Stomach (tissue), 4 donors: ENCODE measurements at regions not wholly inside any gene's neighbourhood (a gene's known extent, or its start where the extent isn't known, plus 50 kb on each side); places are given as distances from the start of the nearest gene placed in this dataset.

Source experiments
- CTCF ChIP-seq, 7 experiments: fragments of 450-650 bp in 4 of 7; fragments of 200-600 bp in 3 of 7; sonication (generic) in 3 of 7; IDR thresholded peaks; one replicate each; pipeline ENCODE4 v1.5.1; 2016 to 2019; ENCODE audit warnings: antibody characterized with exemption in 7 of 7, control low read depth in 2 of 7, mild to moderate bottlenecking in 1 of 7
- EP300 ChIP-seq: sonication (generic); formaldehyde crosslinking; IDR thresholded peaks from one replicate; pipeline ENCODE4 v1.6.1; 2017; ENCODE audit warnings: antibody characterized with exemption
- POLR2A ChIP-seq, 4 donors: fragments of 450-650 bp; IDR thresholded peaks; one replicate each; pipeline ENCODE4 v1.6.1; 2016; ENCODE audit warnings: antibody characterized with exemption in 4 of 4, control low read depth in 2 of 4, mild to moderate bottlenecking in 1 of 4, moderate library complexity in 1 of 4
- POLR2AphosphoS5 ChIP-seq, 3 donors: sonication (generic); formaldehyde crosslinking; IDR thresholded peaks; one replicate each; pipeline ENCODE4 v1.6.1; 2016; ENCODE audit warnings: antibody characterized with exemption in 3 of 3

GRCh38 chr15:31438601-31439265, 112.1 kb downstream of the KLF13 start:
- TF ChIP-seq CTCF (IDR thresholded peaks at IDR 0.05): no peak
- TF ChIP-seq POLR2A (IDR thresholded peaks at IDR 0.05): no peak
- TF ChIP-seq EP300: no peak
- TF ChIP-seq POLR2AphosphoS5 (IDR thresholded peaks at IDR 0.05): no peak
